ENCODE measurements at regions not wholly inside any gene's neighbourhood (a gene's known extent, or its start where the extent isn't known, plus 50 kb on each side); places are given as distances from the start of the nearest gene placed in this dataset.
"Not testable (repeated sequence)": the region's sequence is repeated elsewhere in the genome, so short reads cannot be mapped to it uniquely, and the experiment has no call there.

DNA sequence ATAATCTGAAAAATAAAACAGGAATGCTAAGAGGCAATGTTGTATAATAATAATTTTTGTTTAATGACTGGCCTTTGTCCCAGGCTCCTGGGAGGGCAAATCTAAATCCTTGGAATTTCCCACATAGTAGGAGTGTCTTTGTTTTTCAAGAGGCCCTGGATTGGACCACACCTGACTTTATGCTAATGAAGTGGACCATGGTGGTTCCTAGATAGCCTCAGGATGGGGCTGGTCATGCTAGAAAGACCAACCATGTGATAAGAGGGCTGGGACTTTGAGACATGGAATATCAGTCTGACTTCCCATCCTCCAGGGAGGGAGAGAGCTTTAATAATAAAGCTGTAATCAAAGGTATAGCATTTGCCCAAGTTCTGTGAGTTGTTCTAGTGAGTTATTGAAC, 138.2 kb upstream of the RAB4A start:
- H4K20me1 ChIP-seq (ENCODE audit: insufficient read depth): no peaks in the 10 kb centered on the region
- H2AFZ ChIP-seq (ENCODE audit: low read depth): no peak overlapping the region
- H3K9ac ChIP-seq: no peak overlapping the region
- H3K27me3 ChIP-seq (ENCODE audit: insufficient read depth, low read depth): no peaks in the 10 kb centered on the region
- no peak for TF ChIP-seq CTCF (conservative IDR thresholded peaks at IDR 0.05; ENCODE audit: low read depth, low read length)
- H3K79me2 ChIP-seq (ENCODE audit: insufficient read depth, low read depth): no peaks in the 10 kb centered on the region
- no peak overlapping the region for H3K27ac ChIP-seq
- no peak overlapping the region for H3K4me2 ChIP-seq
- peaks cover 5% of the 10 kb centered on the region for H3K4me1 ChIP-seq (ENCODE audit: low read depth, poor library complexity, severe bottlenecking)
- H3K4me3 ChIP-seq (IDR thresholded peaks at IDR 0.05; ENCODE audit: insufficient read depth, low read depth, low read length): no peak overlapping the region
- no peaks in the 10 kb centered on the region for H3K36me3 ChIP-seq (ENCODE audit: insufficient read depth)

- H3K4me1 ChIP-seq (ENCODE audit: low read depth, poor library complexity, severe bottlenecking): peaks cover under 1% of the 10 kb centered on the region
- no peak overlapping the region for H3K4me2 ChIP-seq
- TF ChIP-seq CTCF (conservative IDR thresholded peaks at IDR 0.05; ENCODE audit: low read depth, low read length): no peak
These were observed 137.8 kb upstream of the RAB4A start for GRCh38 chr1:229133151-229133550.

DNA sequence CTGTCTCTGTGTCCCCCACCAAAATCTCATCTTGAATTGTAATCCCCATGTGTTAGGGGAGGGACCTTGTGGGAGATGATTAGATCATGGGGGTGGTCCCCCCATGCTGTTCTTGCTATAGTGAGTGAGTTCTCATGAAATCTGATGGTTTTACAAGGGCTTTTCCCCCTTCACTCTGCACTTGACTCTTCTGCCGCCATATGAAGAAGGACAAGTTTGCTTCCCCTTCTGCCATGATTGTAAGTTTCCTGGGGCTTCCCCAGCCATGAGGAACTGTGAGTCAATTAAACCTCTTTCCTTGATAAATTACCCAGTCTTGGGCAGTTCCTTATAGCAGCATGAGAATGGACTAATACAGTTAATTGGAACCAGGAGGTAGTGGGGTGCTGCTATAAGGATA, 137.1 kb upstream of the RAB4A start:
- H3K27ac ChIP-seq: no peak overlapping the region
- no peaks in the 10 kb centered on the region for H3K36me3 ChIP-seq (ENCODE audit: insufficient read depth)
- no peaks in the 10 kb centered on the region for H3K27me3 ChIP-seq (ENCODE audit: insufficient read depth, low read depth)
- no peak for TF ChIP-seq CTCF (conservative IDR thresholded peaks at IDR 0.05; ENCODE audit: low read depth, low read length)
- no peak overlapping the region for H3K4me3 ChIP-seq (IDR thresholded peaks at IDR 0.05; ENCODE audit: insufficient read depth, low read depth, low read length)
- no peaks in the 10 kb centered on the region for H3K79me2 ChIP-seq (ENCODE audit: insufficient read depth, low read depth)
- no peaks in the 10 kb centered on the region for H3K4me1 ChIP-seq (ENCODE audit: low read depth, poor library complexity, severe bottlenecking)
- no peak overlapping the region for H3K4me2 ChIP-seq
- H2AFZ ChIP-seq (ENCODE audit: low read depth): no peak overlapping the region
- no peak overlapping the region for H3K9ac ChIP-seq
- H4K20me1 ChIP-seq (ENCODE audit: insufficient read depth): no peaks in the 10 kb centered on the region

More at GRCh38 chr1:229133151-229133550, 137.8 kb upstream of the RAB4A start:
- Histone ChIP-seq H4K20me1 (ENCODE audit: insufficient read depth) (no peaks in the 10 kb centered on the region), H3K79me2 (ENCODE audit: insufficient read depth, low read depth) (no peaks in the 10 kb centered on the region), H3K36me3 (ENCODE audit: insufficient read depth) (no peaks in the 10 kb centered on the region), H3K4me3 (IDR thresholded peaks at IDR 0.05; ENCODE audit: insufficient read depth, low read depth, low read length) (no peak overlapping the region), H3K27ac (no peak overlapping the region), H3K9ac (no peak overlapping the region), H2AFZ (ENCODE audit: low read depth) (no peak overlapping the region), H3K27me3 (ENCODE audit: insufficient read depth, low read depth) (no peaks in the 10 kb centered on the region)

- not testable (repeated sequence) for H2AFZ ChIP-seq (ENCODE audit: low read depth); H3K9ac ChIP-seq; H3K27ac ChIP-seq; H3K79me2 ChIP-seq (ENCODE audit: insufficient read depth, low read depth); H3K27me3 ChIP-seq (ENCODE audit: insufficient read depth, low read depth); H3K4me3 ChIP-seq (IDR thresholded peaks at IDR 0.05; ENCODE audit: insufficient read depth, low read depth, low read length); H4K20me1 ChIP-seq (ENCODE audit: insufficient read depth); H3K4me1 ChIP-seq (ENCODE audit: low read depth, poor library complexity, severe bottlenecking); H3K36me3 ChIP-seq (ENCODE audit: insufficient read depth); H3K4me2 ChIP-seq
These were observed 136.3 kb upstream of the RAB4A start for GRCh38 chr1:229134381-229135217.

GRCh38 chr1:229135773-229136172, 135.1 kb upstream of the RAB4A start:
- no peak for TF ChIP-seq CTCF (conservative IDR thresholded peaks at IDR 0.05; ENCODE audit: low read depth, low read length)
- no peaks in the 10 kb centered on the region for H3K4me1 ChIP-seq (ENCODE audit: low read depth, poor library complexity, severe bottlenecking)
- H3K4me2 ChIP-seq: no peak overlapping the region
- no peaks in the 10 kb centered on the region for H3K27me3 ChIP-seq (ENCODE audit: insufficient read depth, low read depth)
- H4K20me1 ChIP-seq (ENCODE audit: insufficient read depth): no peaks in the 10 kb centered on the region
- no peak overlapping the region for H3K9ac ChIP-seq
- H3K36me3 ChIP-seq (ENCODE audit: insufficient read depth): no peaks in the 10 kb centered on the region
- H3K79me2 ChIP-seq (ENCODE audit: insufficient read depth, low read depth): no peaks in the 10 kb centered on the region
- H2AFZ ChIP-seq (ENCODE audit: low read depth): no peak overlapping the region
- no peak overlapping the region for H3K4me3 ChIP-seq (IDR thresholded peaks at IDR 0.05; ENCODE audit: insufficient read depth, low read depth, low read length)
- no peak overlapping the region for H3K27ac ChIP-seq
